ENCODE measurements at regions not wholly inside any gene's neighbourhood (a gene's known extent, or its start where the extent isn't known, plus 50 kb on each side); places are given as distances from the start of the nearest gene placed in this dataset.
"Not testable (repeated sequence)": the region's sequence is repeated elsewhere in the genome, so short reads cannot be mapped to it uniquely, and the experiment has no call there.

- Mint-ChIP-seq H3K4me1 (ENCODE audit: insufficient read depth, unreplicated experiment) (no peaks in the 10 kb centered on the region), H3K27me3 (ENCODE audit: insufficient read depth, unreplicated experiment) (no peaks in the 10 kb centered on the region), H3K36me3 (ENCODE audit: insufficient read depth, unreplicated experiment) (no peaks in the 10 kb centered on the region), H3K27ac (ENCODE audit: low read depth, unreplicated experiment) (no peak overlapping the region), H3K9me3 (ENCODE audit: unreplicated experiment) (no peaks in the 10 kb centered on the region), H3K4me3 (ENCODE audit: unreplicated experiment) (no peak overlapping the region)
- BruUV-seq (replicated peaks) = no TSS peak
- POLR2A ChIA-PET = no interaction called here
- TF ChIP-seq CTCF (IDR thresholded peaks at IDR 0.05; ENCODE audit: unreplicated experiment) = no peak
- no peak for DNase-seq (ENCODE audit: unreplicated experiment)
- intact Hi-C loops (cut with micrococcal nuclease) = no loop called here
- CTCF ChIA-PET = no interaction called here
Observed at GRCh38 chr17:70388326-70388725, 219.0 kb downstream of the KCNJ2 start.

GRCh38 chr17:70389232-70389757 is 220.0 kb downstream of the KCNJ2 start:
- H3K27ac Mint-ChIP-seq (ENCODE audit: low read depth, unreplicated experiment); POLR2A ChIA-PET; H3K4me1 Mint-ChIP-seq (ENCODE audit: insufficient read depth, unreplicated experiment); DNase-seq (ENCODE audit: unreplicated experiment); CTCF ChIA-PET; BruUV-seq (replicated peaks); H3K36me3 Mint-ChIP-seq (ENCODE audit: insufficient read depth, unreplicated experiment); H3K4me3 Mint-ChIP-seq (ENCODE audit: unreplicated experiment); intact Hi-C loops (cut with micrococcal nuclease); H3K27me3 Mint-ChIP-seq (ENCODE audit: insufficient read depth, unreplicated experiment); H3K9me3 Mint-ChIP-seq (ENCODE audit: unreplicated experiment): not testable (repeated sequence)

- Mint-ChIP-seq H3K27me3 (ENCODE audit: insufficient read depth, unreplicated experiment) (no peaks in the 10 kb centered on the region), H3K4me3 (ENCODE audit: unreplicated experiment) (no peak overlapping the region), H3K4me1 (ENCODE audit: insufficient read depth, unreplicated experiment) (no peaks in the 10 kb centered on the region), H3K27ac (ENCODE audit: low read depth, unreplicated experiment) (no peak overlapping the region), H3K9me3 (ENCODE audit: unreplicated experiment) (no peaks in the 10 kb centered on the region), H3K36me3 (ENCODE audit: insufficient read depth, unreplicated experiment) (no peaks in the 10 kb centered on the region)
- POLR2A ChIA-PET = interaction anchor here (0.6 kb wide), 2 partner anchors 10 to 35 kb away, joined by 3 read pairs; no protein-coding TSS in a partner anchor
- no peak for TF ChIP-seq CTCF (IDR thresholded peaks at IDR 0.05; ENCODE audit: unreplicated experiment)
- no peak for DNase-seq (ENCODE audit: unreplicated experiment)
- BruUV-seq (replicated peaks) = no TSS peak
- CTCF ChIA-PET = no interaction called here
- intact Hi-C loops (cut with micrococcal nuclease) = no loop called here
Observed at GRCh38 chr17:70390049-70390448, 220.7 kb downstream of the KCNJ2 start.

- POLR2A ChIA-PET = interaction anchor here (0.6 to 1.0 kb wide), 4 partner anchors 9 to 127 kb away, joined by 3 read pairs; no protein-coding TSS in a partner anchor
- Mint-ChIP-seq H3K27ac (ENCODE audit: low read depth, unreplicated experiment) (no peak overlapping the region), H3K9me3 (ENCODE audit: unreplicated experiment) (no peaks in the 10 kb centered on the region), H3K36me3 (ENCODE audit: insufficient read depth, unreplicated experiment) (no peaks in the 10 kb centered on the region), H3K4me3 (ENCODE audit: unreplicated experiment) (no peak overlapping the region), H3K27me3 (ENCODE audit: insufficient read depth, unreplicated experiment) (no peaks in the 10 kb centered on the region), H3K4me1 (ENCODE audit: insufficient read depth, unreplicated experiment) (no peaks in the 10 kb centered on the region)
- DNase-seq (ENCODE audit: unreplicated experiment) = no peak
- no TSS peak for BruUV-seq (replicated peaks)
- TF ChIP-seq CTCF (IDR thresholded peaks at IDR 0.05; ENCODE audit: unreplicated experiment) = no peak
- CTCF ChIA-PET = no interaction called here
- intact Hi-C loops (cut with micrococcal nuclease) = no loop called here
Observed at GRCh38 chr17:70394473-70395232, 225.3 kb downstream of the KCNJ2 start.

Measured in MCF 10A (cell line).